HG03139 (cell line): ENCODE measurements at regions not wholly inside any gene's neighbourhood (a gene's known extent, or its start where the extent isn't known, plus 50 kb on each side); places are given as distances from the start of the nearest gene placed in this dataset.

Experiments used
- ATAC-seq: cut with Tn5 transposase; IDR thresholded peaks from one replicate; pipeline ENCODE4 v1.9.1; 2021; ENCODE audit not compliant: unreplicated experiment

DNA sequence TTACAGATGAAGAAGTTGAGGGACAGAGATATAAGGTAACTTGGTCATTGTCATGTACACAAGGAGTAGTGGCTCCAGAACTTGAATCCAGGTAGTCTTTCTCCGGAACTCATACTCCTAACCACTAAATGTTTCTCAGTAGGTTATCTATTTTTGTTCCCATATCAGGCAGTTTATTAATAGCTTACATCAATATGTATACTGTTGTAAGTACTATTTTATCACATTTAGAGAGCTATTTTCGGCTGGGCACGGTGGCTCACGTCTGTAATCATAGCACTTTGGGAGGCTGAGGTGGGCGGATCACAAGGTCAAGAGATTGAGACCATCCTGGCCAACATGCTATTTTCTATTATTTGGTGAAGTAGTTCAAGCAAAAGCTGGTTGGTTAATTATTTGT, 415.6 kb upstream of the FBXO33 start:
- ATAC-seq: no peak

DNA sequence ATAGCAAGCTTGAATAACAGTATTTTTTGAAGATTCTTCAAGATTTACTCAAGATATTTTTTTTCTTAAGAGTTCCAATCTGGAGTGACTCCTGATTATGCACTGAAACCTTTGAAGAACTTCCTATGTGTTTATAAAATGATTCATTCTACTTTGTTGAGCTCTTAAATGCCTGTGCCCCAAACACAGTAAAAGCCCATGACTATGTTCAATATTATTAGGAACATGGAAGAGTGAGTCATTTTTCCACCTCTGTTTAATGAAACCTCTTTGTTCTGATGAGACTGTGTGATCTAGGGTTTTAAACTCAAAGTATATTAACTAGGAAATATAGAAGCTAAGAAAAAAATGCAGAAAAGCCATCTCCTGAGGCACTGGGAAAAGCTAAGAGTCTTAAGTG, 415.0 kb upstream of the FBXO33 start:
- ATAC-seq: no peak

DNA sequence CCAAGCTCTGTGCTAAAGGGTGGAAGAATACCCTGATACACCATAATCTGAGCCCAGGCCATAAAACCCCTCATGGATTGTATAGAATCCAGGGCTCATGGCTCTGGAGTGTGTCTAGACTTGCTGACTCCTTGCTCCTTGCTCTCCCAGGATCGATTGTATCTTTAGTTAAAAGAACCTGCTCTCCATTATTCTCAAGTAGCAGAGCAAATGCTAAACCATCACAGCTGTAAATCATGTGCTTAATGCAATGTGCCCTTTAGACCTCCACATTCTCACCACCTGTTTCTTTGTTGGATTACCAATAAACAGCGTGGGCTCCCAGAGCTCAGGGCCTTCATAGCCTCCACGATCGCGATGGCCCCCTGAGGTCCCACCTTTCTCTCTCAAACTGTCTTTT, 411.6 kb upstream of the FBXO33 start:
- ATAC-seq: no peak

DNA sequence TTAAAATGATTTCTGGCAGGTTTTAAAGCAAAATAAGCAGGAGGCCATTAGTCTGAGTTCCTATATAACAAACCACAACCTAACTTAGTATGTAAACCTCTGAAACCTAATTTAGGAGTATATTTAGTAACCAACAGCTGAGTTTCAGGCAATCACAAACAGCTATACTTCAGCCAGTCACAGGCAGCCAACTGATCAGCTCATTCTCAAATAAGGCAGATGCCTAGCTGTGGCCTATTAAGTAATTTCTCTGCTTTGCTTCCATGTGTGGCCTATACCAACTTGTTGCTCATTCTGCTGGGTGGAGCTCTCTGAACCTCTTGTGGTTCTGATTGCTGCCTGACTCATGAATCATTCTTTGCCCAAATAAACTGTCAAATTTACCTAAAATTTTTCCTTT, 408.9 kb upstream of the FBXO33 start:
- ATAC-seq: no peak

DNA sequence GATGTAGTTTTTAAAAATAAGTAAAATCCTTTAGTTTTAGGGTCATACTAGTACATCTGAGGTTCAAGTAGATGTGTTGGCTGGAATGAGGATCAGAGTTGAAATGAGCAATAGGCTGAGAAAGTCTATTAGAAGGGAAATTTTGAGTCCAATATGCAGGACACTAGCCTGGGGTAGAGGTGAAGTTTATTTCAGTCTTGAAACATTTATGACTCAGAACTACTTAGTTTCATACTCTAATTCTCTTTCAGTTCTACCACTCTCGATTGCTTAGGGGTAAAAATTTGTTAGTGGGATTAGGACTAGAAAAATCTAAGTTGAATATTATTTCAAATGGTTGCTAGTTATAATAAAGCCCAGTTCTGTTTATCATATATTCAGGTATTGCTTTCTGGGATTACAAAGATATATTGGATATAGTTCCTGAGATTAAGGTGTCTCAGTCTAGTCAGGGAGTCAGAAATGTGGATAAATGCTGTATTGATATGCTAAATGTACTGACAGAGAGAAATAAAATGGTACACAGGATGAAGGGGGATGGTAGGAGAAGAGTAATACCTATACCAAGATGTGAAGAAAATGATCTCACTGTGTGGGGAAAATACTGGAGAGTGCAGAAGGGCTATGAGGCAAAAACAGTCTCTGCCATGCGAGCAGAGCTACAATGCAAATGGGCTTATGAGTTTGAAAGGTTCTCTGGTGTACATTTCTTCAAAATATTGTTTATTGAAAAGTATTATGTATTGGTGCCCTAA, 395.8 kb upstream of the FBXO33 start:
- ATAC-seq: peak; percentile 93

DNA sequence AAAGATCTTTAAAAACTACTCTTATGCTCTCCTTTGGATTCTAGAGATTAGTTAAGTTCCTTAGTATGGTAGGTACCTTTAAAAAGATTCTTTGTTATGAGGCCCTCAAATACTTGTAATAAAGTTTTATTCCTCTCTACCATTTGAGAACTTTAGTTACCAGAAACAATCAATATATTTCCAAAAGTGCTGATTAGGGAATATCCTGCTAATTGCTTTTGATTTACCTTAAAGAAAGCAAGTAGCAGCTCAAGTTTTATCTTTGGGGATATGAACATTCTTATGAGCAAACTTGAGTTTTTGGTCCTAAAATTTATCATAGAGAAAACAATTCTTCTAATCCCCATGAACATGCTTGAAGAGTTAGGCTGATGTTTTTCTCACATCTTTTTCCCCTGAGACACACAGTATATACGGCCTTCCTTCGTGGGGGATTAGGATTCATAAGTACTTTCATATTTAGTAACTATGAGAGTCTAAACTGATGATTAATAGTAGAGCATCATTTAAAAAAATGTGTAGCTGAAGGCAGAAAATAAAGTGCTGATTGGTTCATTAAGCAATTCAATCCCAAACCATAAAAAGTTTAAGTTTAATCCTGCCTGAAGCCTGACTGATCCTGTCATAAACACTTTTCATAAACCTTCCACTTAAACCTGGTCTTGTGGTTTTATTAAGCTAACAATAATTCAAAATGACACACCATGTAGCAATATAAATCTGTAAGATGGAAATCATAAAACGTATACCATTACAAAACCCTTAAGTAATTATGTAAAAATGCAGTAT, 380.5 kb upstream of the FBXO33 start:
- no peak for ATAC-seq

DNA sequence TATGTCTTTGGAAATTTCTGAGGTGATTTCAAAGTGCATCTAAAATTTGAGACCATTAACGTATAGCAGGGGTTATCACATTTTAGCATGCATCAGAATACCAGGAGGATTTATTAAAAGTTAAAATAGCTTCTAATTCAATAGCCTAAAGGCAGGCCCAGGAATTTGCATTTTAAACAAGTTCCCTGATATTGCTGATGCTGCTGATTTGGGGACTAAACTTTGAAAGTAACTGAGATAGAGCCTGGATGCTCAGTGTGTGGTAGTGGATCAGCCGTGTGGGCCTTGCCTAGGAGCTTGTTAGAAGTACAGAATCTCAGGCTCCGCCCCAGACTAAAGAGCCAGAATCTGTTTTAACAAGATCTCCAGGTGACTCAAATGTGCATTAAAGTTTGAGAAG, 375.0 kb upstream of the FBXO33 start:
- ATAC-seq: no peak

DNA sequence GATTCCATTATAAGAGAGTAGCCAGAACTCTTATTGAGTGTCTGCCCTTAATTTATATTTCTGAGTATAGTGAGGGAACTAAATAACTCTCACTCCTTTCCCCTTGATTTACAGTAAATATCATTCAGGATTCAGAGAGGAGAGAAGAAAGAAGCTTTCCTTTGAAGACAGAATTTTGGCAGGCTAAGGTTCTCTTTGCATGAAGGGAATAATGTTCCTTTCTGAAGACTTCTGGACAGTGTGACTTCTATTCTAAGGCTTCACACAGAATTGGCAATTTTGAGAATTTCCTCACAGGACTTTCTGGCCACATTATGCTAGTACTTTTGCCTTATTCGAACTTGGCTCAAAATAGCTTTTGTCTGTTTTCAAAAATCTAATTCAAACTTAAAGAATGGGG, 352.2 kb upstream of the FBXO33 start:
- no peak for ATAC-seq

DNA sequence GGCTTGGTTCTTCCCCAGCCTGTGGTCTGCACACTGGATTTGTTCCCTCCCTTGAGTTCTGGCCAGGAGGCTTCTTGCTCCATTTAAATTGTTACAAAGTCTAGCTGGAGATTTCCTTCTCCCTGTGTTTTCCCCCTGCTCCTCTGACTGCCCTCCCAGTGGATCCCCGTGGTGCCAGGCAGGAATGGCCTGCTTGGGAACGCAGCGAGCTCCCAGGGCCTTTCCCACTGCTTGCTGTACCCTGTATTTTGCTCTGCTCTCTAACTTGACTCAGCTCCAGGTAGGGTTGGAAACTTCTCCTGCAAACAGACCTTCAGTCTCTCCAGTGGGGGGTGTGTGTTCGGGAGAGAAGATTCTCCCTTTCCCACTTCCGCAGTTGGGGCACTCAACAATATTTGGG, 349.2 kb upstream of the FBXO33 start:
- no peak for ATAC-seq

DNA sequence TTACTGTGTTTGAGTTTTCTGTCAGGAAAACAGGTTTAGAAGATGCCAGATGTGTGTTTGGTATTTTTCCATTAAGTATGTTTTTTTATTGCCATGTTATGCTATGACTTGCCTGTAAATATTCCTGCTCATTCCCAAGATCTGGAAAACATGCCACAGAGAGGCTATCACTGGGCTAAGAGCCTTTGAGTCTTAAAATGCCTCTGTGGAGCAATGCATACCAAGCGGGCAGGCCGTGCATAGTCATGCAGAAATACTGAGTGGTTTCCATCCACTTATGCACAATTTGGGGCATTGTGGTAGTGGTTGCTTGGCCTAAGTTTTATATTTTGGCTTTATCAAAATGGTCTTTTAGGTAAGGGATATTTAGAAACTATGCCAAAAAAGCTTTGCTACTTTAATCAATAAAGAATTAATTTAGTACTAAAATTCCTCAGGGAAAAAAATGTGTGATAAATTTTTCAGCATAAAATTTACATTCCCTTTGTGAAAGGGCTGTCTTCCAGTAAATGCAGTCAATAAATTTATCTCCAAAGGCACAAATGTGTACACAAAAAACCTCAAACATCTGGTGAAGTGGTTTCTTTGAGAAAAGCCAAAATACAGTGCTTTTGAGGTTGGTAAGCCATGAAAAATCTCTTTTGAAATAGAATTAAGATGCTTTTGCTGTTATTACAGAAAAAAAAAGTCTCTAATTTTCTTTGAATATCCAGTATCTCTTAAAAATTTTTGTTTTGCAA, 341.3 kb upstream of the FBXO33 start:
- no peak for ATAC-seq

DNA sequence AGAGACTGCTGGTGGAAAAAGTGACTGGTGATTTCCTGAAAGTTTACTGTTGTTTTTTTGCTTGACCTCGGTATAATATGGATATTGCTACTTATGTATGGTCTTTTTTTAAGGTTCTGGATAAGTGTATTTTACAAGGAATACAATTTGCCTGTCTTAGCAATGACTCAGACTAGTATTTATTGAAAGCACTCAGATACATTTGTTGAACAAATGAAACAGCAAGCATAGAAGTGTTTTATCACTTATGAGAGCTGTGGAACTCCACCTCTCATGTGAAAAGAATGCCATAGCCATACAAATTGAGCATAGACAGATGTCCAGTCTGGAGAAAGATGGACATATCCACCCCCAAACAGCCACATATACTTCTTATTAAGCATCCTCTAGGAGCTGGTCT, 340.4 kb upstream of the FBXO33 start:
- ATAC-seq: no peak

DNA sequence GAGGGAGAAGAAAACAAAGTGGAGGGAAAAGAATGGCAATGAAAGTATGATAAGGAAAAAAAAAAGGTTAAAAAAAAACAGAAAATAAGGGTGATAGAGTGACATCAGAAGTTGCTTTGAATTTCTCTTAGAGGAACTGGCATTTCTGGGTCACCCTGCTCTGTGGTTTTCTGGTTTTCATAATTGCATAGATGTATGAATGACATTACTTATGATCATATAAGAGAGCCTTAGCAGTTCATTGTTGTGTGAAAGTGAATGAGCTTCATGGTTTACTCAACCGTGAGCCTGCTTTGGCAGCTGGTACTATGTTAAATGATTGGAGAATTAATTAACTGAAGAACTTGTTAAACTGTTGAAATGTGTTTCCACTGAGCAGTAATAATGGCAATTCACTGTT, 336.4 kb upstream of the FBXO33 start:
- peak; percentile 64 for ATAC-seq

DNA sequence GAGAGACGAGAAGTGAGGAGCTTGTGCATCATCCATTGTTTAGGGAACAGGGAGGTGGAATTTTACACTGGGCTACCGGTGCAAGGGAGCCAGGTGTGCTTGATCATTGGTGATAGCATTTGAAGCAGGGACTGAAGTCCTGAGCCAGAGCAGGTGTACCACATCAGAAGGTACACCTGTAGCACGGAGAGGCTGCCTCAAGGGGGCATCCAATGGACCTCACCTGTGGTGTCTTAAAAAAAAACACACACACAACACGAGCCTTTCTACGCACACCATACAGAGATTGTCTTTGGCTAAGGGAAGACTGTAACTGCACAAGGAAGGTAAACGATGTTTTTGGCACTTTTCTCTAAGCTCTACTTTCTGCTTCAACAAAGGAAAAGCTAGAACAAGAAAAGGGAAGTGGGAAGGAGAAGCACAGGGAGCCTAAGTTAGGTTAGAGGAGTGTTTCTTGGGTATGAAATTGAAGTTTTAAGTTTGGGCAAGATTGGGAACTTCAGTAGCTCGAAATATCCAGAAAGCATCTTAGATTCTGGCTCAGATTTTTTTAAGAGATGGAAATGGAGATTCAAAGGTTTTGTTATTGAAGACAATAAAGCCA, 334.3 kb upstream of the FBXO33 start:
- ATAC-seq: no peak

DNA sequence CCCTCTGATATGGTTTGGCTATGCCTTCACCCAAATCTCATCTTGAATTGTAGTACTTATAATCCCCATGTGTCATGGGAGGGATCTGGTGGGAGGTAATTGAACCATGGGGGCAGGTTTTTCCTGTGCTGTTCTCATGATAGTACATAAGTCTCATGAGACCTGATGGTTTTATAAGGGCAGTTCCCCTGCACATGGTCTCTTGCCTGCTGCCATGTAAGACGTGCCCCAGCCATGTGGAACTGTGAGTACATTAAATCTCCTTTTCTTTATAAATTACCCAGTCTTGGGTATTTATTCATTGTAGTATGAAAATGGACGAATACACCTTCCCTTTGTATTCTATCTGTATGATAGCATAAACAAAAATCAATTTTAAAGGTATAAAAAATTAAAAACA, 333.4 kb upstream of the FBXO33 start:
- no peak for ATAC-seq

DNA sequence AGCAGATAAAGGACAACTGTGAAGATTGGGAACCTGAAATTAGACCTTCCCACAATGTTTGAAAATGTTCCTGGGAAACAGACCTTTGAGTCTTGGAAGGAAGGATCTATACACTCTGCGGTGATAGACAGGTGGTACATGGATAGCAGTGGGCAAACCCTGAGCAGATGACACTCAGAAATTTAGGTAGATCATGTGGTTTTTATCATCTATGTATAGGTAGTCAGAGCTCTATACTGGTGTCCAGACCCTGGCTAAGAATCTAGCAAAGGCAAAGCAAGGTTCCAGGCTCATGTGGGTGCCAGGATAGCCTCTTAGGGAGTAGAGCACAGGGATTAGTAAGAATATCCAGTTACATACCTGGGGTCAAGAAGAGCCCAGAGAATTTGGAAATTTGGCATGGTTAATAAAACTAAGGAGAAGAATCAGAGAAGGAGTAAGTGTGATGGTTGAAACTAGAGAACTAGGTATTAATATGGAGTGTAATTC, 331.2 kb upstream of the FBXO33 start:
- peak; percentile 22 for ATAC-seq

DNA sequence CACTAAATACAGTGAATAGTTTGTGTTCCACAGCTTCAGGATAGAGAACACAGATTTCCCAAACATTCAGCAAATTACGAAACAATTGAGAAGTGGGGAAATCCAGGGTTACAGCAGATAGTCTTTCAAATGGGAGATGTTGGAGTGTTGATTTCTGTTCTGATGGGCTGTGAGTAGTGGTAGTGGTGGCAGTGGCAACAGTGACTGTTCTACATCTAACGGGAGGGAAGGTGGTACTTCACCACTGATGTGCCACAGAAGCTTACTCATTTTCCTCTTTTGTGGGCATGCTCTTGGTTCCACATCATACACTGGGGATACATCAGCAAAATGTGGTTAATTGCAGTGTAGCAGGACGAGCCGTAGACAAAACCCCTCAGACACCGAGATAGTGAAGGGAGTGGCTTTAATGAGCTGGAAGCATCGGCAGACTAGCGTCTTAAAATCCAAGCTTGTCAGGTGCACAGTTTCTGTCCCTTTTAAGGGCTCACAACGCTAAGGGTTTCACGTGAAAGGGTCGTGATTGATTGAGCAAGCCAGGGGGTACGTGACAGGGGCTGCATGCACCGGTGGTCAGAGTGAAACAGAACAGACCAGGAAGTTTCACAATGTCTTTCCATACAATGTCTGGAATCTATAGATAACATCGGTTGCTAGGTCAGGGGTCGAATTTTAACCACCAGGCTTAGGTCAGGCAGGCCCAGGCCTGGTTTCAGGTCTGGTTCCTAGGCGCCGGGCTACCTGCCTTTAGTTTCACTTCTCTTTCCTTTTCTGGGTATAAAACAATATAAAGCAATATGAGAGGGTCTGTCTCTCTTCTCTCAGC, 330.6 kb upstream of the FBXO33 start:
- ATAC-seq: peak; percentile 59

DNA sequence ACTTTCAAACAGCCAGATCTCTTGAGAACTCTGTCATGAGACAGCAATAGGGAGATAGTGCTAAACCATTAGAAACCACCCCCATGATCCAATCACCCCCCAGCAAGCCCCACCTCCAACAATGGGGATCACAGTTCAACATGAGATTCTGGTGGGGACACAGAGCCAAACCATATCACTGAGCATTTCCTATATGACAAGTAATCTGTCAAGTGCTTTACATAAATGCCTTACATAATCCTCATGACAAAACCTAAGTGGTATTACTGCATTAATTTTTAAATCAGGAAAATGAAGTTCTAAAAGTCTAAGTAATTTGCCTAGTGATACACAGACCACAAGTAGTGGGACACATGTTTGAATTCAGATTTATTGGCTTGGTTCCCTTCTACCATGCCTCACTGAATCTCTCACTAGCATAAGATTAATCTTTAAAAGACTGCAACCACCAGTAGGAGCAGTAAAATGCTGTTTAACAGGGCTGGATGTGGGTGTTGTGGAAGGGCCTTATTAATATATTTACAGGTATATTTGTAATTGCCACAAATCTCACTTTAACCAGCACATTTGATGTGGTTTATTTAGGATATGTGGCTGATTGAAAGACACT, 323.1 kb upstream of the FBXO33 start:
- ATAC-seq: peak; percentile 88

DNA sequence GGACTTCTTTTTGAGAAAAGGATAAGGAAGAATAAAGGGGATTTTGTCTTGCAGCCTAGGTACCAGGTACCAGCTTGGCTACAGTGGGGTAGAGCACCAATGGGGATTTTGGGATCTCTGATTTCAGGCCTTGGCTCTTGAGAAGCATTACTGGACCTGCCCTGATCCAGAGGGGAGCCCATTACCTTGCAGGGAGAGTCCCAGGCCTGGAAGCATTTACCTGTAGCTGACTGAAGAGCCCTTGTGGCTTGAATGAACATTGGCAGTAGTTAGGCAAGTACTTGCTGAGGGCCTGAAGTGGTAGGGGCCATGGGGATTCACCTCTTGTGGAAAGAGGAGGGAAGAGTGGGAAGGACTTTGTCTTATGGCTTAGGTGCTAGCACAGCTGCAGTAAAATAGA, 308.2 kb upstream of the FBXO33 start:
- no peak for ATAC-seq

DNA sequence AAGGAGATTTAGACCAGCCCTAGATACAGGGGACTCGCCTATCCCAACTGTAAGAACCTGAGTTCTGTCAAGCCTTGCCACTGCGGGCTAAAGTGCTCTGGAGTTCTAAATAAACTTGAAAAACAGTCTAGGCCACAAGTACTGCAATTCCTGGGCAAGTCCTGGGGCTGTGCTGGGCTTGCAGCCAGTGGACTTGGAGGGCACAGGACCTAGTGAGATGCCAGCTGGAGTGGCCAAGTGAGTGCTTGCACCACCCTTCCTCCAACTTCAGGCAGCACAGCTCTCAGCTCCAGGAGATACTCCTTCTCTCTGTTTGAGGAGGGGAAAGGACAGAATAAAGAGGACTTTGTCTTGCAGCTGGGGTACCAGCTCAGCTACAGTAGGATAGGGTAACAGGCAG, 307.6 kb upstream of the FBXO33 start:
- no peak for ATAC-seq

DNA sequence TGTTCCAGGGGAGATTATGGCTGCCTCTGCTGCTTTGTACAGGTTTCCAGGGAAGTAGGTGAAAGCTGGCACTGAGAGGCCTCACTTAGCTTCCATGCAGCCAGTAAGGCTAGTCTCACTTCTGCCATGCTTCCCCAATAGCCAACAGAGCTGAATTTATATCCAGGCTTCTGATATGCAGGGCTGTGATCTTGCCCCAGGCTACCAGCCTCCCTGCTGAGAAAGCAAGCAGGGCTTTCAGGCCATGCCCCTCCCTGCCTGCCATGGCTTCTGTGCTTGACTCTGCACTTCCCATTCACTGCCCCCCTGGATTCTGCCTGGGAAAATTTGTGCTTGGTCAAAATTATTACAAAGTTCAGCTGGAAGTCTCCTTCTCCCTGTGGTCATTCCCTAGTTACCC, 302.1 kb upstream of the FBXO33 start:
- no peak for ATAC-seq
